ENCODE measurements at regions not wholly inside any gene's neighbourhood (a gene's known extent, or its start where the extent isn't known, plus 50 kb on each side); places are given as distances from the start of the nearest gene placed in this dataset.

GRCh38 chr4:11620861-11621260 lies 192.2 kb upstream of the HS3ST1 start (continued):
- TF ChIP-seq ZNF281 (CRISPR knock-in tag; IDR thresholded peaks at IDR 0.05) (no peak), ELF4 (CRISPR knock-in tag; IDR thresholded peaks at IDR 0.05; ENCODE audit: low read depth) (no peak), ATF1 (CRISPR knock-in tag; IDR thresholded peaks at IDR 0.05) (no peak)
- TF ChIP-seq, protein P1, sequence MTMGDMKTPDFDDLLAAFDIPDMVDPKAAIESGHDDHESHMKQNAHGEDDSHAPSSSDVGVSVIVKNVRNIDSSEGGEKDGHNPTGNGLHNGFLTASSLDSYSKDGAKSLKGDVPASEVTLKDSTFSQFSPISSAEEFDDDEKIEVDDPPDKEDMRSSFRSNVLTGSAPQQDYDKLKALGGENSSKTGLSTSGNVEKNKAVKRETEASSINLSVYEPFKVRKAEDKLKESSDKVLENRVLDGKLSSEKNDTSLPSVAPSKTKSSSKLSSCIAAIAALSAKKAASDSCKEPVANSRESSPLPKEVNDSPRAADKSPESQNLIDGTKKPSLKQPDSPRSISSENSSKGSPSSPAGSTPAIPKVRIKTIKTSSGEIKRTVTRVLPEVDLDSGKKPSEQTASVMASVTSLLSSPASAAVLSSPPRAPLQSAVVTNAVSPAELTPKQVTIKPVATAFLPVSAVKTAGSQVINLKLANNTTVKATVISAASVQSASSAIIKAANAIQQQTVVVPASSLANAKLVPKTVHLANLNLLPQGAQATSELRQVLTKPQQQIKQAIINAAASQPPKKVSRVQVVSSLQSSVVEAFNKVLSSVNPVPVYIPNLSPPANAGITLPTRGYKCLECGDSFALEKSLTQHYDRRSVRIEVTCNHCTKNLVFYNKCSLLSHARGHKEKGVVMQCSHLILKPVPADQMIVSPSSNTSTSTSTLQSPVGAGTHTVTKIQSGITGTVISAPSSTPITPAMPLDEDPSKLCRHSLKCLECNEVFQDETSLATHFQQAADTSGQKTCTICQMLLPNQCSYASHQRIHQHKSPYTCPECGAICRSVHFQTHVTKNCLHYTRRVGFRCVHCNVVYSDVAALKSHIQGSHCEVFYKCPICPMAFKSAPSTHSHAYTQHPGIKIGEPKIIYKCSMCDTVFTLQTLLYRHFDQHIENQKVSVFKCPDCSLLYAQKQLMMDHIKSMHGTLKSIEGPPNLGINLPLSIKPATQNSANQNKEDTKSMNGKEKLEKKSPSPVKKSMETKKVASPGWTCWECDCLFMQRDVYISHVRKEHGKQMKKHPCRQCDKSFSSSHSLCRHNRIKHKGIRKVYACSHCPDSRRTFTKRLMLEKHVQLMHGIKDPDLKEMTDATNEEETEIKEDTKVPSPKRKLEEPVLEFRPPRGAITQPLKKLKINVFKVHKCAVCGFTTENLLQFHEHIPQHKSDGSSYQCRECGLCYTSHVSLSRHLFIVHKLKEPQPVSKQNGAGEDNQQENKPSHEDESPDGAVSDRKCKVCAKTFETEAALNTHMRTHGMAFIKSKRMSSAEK (CRISPR knock-in tag; IDR thresholded peaks at IDR 0.05; ENCODE audit: borderline replicate concordance): no peak

GRCh38 chr4:11618666-11619282 lies 190.1 kb upstream of the HS3ST1 start:
- no peak for DNase-seq (ENCODE audit: low spot score)
- Mint-ChIP-seq H3K27ac (no peak overlapping the region), H3K36me3 (peaks cover 37% of the 10 kb centered on the region), H3K4me3 (no peak overlapping the region), H3K4me1 (no peaks in the 10 kb centered on the region), H3K27me3 (ENCODE audit: low read depth) (peaks cover 3% of the 10 kb centered on the region), H3K9me3 (peaks cover 82% of the 10 kb centered on the region)
- TF ChIP-seq ZNF219 (CRISPR knock-in tag; IDR thresholded peaks at IDR 0.05; ENCODE audit: borderline replicate concordance): no peak
- no peak for TF ChIP-seq JAZF1 (CRISPR knock-in tag; IDR thresholded peaks at IDR 0.05)
- no peak for TF ChIP-seq ZNF317 (CRISPR knock-in tag; IDR thresholded peaks at IDR 0.05; ENCODE audit: borderline replicate concordance, low read depth)
- no peak for TF ChIP-seq E2F5 (CRISPR knock-in tag; IDR thresholded peaks at IDR 0.05)
- TF ChIP-seq ATF6 (CRISPR knock-in tag; IDR thresholded peaks at IDR 0.05): no peak
- TF ChIP-seq FOXP1 (CRISPR knock-in tag; IDR thresholded peaks at IDR 0.05; ENCODE audit: borderline replicate concordance): no peak
- no peak for TF ChIP-seq TCF7 (CRISPR knock-in tag; IDR thresholded peaks at IDR 0.05; ENCODE audit: low read depth)
- ChIA-PET POLR2A (no interaction called here), CTCF (no interaction called here)
- no peak for ATAC-seq

DNA sequence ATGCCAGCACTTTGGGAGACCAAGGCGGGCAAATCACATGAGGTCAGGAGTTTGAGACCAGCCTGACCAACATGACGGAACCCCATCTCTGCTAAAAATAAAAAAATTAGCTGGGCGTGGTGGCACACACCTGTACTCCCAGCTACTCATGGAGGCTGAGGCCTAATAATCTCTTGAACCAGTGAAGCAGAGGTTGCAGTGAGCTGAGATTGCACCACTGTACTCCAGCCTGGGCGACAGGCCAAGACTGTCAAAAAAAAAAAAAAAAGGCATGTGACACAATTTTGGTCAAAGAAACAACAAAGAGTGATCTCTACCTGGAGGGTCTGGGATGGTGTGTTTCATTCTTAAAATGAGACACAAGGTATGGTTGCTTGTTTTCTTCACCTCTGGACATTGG lies 188.2 kb upstream of the HS3ST1 start:
- Mint-ChIP-seq H3K4me3 (no peak overlapping the region), H3K9me3 (peaks cover 78% of the 10 kb centered on the region), H3K4me1 (no peaks in the 10 kb centered on the region), H3K27ac (no peak overlapping the region), H3K36me3 (peaks cover 35% of the 10 kb centered on the region), H3K27me3 (ENCODE audit: low read depth) (no peaks in the 10 kb centered on the region; the same call in 1 of the 2 replicates)
- ChIA-PET CTCF (no interaction called here), POLR2A (no interaction called here)
- DNase-seq (ENCODE audit: low spot score) (no peak), ATAC-seq (no peak)
- TF ChIP-seq SMAD4 (CRISPR knock-in tag; IDR thresholded peaks at IDR 0.05): no peak
- TF ChIP-seq NR3C1 (CRISPR knock-in tag; conservative IDR thresholded peaks at IDR 0.05; ENCODE audit: low read depth): no peak
- no peak for TF ChIP-seq JUN (CRISPR knock-in tag; IDR thresholded peaks at IDR 0.05)
- no peak for TF ChIP-seq ZNF423 (CRISPR knock-in tag; IDR thresholded peaks at IDR 0.05)
- TF ChIP-seq USF2 (CRISPR knock-in tag; IDR thresholded peaks at IDR 0.05): no peak
- TF ChIP-seq, protein P2, sequence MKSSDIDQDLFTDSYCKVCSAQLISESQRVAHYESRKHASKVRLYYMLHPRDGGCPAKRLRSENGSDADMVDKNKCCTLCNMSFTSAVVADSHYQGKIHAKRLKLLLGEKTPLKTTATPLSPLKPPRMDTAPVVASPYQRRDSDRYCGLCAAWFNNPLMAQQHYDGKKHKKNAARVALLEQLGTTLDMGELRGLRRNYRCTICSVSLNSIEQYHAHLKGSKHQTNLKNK (CRISPR knock-in tag; IDR thresholded peaks at IDR 0.05): no peak
- no peak for TF ChIP-seq USF1 (CRISPR knock-in tag; IDR thresholded peaks at IDR 0.05)
